Gastrocnemius medialis (tissue), 4 donors: ENCODE measurements at regions not wholly inside any gene's neighbourhood (a gene's known extent, or its start where the extent isn't known, plus 50 kb on each side); places are given as distances from the start of the nearest gene placed in this dataset.

Source experiments
- POLR2A ChIP-seq, 2 donors: fragments of 450-650 bp; IDR thresholded peaks; one replicate each; pipeline ENCODE4 v1.6.1; 2017; ENCODE audit warnings: antibody characterized with exemption in 2 of 2, mild to moderate bottlenecking in 2 of 2, moderate library complexity in 2 of 2
- TF ChIP-seq, protein P1 (sequence below), 5 experiments: fragments of 450-650 bp in 3 of 5; fragments of 200-600 bp in 2 of 5; sonication (generic) in 2 of 5; IDR thresholded peaks in 4 of 5; conservative IDR thresholded peaks in 1 of 5; 1 replicate in 4 of 5; 2 replicates in 1 of 5; pipeline ENCODE4 v1.5.1; 2016 to 2019; ENCODE audit warnings: antibody characterized with exemption in 5 of 5, mild to moderate bottlenecking in 3 of 5, moderate library complexity in 3 of 5

DNA sequence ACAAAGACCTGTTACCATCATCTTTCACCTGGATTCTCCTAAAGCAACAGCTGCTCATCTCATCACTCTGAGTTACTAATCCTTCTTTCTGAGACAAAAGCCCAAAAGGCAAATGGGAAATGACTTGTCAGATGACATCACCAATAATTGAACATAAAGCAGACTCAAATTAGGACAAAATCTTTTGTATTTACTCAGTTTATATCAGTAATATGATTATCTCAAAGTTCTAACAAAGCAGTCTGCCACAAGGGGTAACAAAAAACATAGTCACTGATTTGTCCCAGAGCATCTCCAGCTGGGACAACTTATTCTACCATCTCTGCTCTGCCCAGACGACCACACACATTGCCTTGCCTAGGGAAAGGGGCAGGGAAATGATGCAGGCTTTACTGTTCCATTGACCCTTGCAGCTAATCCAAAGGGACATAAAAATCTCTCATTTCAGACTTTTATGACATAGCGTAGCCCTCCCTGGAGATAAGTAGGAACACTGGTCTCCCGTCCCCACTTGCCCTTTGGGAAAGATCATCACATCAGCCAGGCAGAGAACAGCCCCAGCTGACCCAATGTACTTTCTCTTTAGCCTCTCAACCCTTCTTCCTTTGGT is 249.5 kb upstream of the PTGER4 start:
- TF ChIP-seq POLR2A (IDR thresholded peaks at IDR 0.05), result no peak
- TF ChIP-seq, protein P1, sequence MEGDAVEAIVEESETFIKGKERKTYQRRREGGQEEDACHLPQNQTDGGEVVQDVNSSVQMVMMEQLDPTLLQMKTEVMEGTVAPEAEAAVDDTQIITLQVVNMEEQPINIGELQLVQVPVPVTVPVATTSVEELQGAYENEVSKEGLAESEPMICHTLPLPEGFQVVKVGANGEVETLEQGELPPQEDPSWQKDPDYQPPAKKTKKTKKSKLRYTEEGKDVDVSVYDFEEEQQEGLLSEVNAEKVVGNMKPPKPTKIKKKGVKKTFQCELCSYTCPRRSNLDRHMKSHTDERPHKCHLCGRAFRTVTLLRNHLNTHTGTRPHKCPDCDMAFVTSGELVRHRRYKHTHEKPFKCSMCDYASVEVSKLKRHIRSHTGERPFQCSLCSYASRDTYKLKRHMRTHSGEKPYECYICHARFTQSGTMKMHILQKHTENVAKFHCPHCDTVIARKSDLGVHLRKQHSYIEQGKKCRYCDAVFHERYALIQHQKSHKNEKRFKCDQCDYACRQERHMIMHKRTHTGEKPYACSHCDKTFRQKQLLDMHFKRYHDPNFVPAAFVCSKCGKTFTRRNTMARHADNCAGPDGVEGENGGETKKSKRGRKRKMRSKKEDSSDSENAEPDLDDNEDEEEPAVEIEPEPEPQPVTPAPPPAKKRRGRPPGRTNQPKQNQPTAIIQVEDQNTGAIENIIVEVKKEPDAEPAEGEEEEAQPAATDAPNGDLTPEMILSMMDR (IDR thresholded peaks at IDR 0.05 in 4 of 5, conservative IDR thresholded peaks at IDR 0.05 in 1 of 5), result no peak
